ENCODE measurements at regions not wholly inside any gene's neighbourhood (a gene's known extent, or its start where the extent isn't known, plus 50 kb on each side); places are given as distances from the start of the nearest gene placed in this dataset.
A peak's percentile ranks its signal among the peaks of the same experiment; 100 is the strongest.
"Not testable (repeated sequence)": the region's sequence is repeated elsewhere in the genome, so short reads cannot be mapped to it uniquely, and the experiment has no call there.

- H3K9me3 ChIP-seq; intact Hi-C loops (cut with DNase I); H3K27me3 ChIP-seq; H3K27ac ChIP-seq; H3K4me3 ChIP-seq; H3K4me1 ChIP-seq; DNase-seq: not testable (repeated sequence)
- WGBS, 2 donors, result 88% methylated on average over 8 of the region's 11 CpGs; no CpG with 5 or more reads in 1 of the 2 donors
- peaks cover 0 to 89% (median 21%) of the 10 kb centered on the region in 3 donors for H3K36me3 ChIP-seq
These were observed 70.2 kb upstream of the TNK2 start for GRCh38 chr3:195978585-195978984.

GRCh38 chr3:195976876-195977275, 68.5 kb upstream of the TNK2 start:
- H3K27me3 ChIP-seq; H3K4me3 ChIP-seq; H3K9me3 ChIP-seq; H3K4me1 ChIP-seq; intact Hi-C loops (cut with DNase I); H3K27ac ChIP-seq; DNase-seq: not testable (repeated sequence)
- peaks cover 0 to 86% (median 21%) of the 10 kb centered on the region in 3 donors for H3K36me3 ChIP-seq
- no CpG with 5 or more reads among the region's 19 CpGs for WGBS, 2 donors

DNA sequence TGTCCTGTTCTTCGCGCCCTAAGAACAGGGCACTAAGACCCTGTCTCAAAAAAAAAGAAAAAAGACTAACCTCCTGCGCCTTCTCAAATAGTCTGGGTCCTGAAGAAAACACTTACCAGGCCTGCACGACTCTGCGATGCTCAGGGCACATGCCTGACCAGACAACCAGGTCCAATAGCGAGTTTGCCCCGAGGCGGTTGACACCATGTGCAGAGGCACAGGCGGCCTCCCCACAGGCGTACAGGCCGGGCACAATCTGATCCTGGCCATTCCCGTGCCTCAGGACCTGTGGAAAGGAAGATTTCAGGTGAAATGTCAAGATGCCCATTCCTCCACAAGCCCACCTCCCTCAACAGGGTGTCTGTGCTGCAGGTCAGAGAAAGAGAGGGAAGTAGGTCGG, 65.9 kb upstream of the TNK2 start:
- WGBS, 2 donors, result 95% methylated on average over 3 of the region's 13 CpGs; no CpG with 5 or more reads in 1 of the 2 donors
- H3K4me1 ChIP-seq; H3K27me3 ChIP-seq; intact Hi-C loops (cut with DNase I); DNase-seq; H3K4me3 ChIP-seq; H3K9me3 ChIP-seq; H3K27ac ChIP-seq: not testable (repeated sequence)
- peaks cover 0 to 92% (median 31%) of the 10 kb centered on the region in 3 donors for H3K36me3 ChIP-seq

GRCh38 chr3:195970873-195971272, 62.5 kb upstream of the TNK2 start:
- H3K36me3 ChIP-seq, result peaks cover 0 to 85% (median 29%) of the 10 kb centered on the region in 3 donors
- intact Hi-C loops (cut with DNase I), result not testable (repeated sequence)
- 95 to 96% methylated on average over 3 to 9 of the region's 9 CpGs for WGBS, 2 donors

GRCh38 chr3:195969838-195970776, 61.8 kb upstream of the TNK2 start:
- DNase-seq; H3K9me3 ChIP-seq; H3K4me3 ChIP-seq; H3K27ac ChIP-seq; intact Hi-C loops (cut with DNase I); H3K27me3 ChIP-seq; H3K4me1 ChIP-seq: not testable (repeated sequence)
- WGBS, 2 donors, result 80% methylated on average over 7 of the region's 22 CpGs; no CpG with 5 or more reads in 1 of the 2 donors
- peaks cover 0 to 85% (median 29%) of the 10 kb centered on the region in 3 donors for H3K36me3 ChIP-seq

More at GRCh38 chr3:195970873-195971272, 62.5 kb upstream of the TNK2 start:
- not testable (repeated sequence) for H3K9me3 ChIP-seq, H3K4me3 ChIP-seq, H3K4me1 ChIP-seq, H3K27ac ChIP-seq, DNase-seq, H3K27me3 ChIP-seq

DNA sequence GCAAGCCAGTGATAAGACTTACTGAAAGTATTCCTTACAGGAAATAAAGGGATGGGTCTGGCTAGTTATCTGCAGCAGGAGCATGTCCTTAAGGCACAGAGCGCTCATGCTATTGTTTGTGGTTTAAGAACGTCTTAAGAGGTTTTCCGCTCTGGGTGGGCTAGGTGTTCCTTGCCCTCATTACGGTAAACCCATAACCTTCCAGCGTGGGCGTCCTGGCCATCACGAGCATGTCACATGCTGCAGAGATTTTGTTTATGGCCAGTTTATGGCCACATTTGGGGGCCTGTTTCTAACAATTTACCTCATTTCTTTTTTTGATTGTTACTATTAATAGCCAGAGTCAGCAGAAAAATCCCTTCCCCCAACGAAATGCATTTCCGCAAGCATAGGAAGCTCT, 61.0 kb upstream of the TNK2 start:
- WGBS, 2 donors, result 97% methylated on average over 7 of the region's 9 CpGs; no CpG with 5 or more reads in 1 of the 2 donors

GRCh38 chr3:195968104-195968503, 59.8 kb upstream of the TNK2 start:
- H3K4me3 ChIP-seq; H3K4me1 ChIP-seq; intact Hi-C loops (cut with DNase I); H3K27me3 ChIP-seq; H3K9me3 ChIP-seq; H3K27ac ChIP-seq; DNase-seq: not testable (repeated sequence)
- H3K36me3 ChIP-seq, result peaks cover 2 to 85% (median 15%) of the 10 kb centered on the region in 3 donors
- no CpG with 5 or more reads among the region's 10 CpGs for WGBS, 2 donors

More for the DNA sequence above, 61.0 kb upstream of the TNK2 start:
- H3K36me3 ChIP-seq, result peaks cover 2 to 85% (median 22%) of the 10 kb centered on the region in 3 donors
- DNase-seq; intact Hi-C loops (cut with DNase I); H3K4me3 ChIP-seq; H3K9me3 ChIP-seq; H3K27ac ChIP-seq; H3K27me3 ChIP-seq; H3K4me1 ChIP-seq: not testable (repeated sequence)

- H3K36me3 ChIP-seq, result peaks cover 2 to 87% (median 15%) of the 10 kb centered on the region in 3 donors
- WGBS, 2 donors, result no CpG with 5 or more reads among the region's 16 CpGs
These were observed 59.0 kb upstream of the TNK2 start for GRCh38 chr3:195967387-195967720.

DNA sequence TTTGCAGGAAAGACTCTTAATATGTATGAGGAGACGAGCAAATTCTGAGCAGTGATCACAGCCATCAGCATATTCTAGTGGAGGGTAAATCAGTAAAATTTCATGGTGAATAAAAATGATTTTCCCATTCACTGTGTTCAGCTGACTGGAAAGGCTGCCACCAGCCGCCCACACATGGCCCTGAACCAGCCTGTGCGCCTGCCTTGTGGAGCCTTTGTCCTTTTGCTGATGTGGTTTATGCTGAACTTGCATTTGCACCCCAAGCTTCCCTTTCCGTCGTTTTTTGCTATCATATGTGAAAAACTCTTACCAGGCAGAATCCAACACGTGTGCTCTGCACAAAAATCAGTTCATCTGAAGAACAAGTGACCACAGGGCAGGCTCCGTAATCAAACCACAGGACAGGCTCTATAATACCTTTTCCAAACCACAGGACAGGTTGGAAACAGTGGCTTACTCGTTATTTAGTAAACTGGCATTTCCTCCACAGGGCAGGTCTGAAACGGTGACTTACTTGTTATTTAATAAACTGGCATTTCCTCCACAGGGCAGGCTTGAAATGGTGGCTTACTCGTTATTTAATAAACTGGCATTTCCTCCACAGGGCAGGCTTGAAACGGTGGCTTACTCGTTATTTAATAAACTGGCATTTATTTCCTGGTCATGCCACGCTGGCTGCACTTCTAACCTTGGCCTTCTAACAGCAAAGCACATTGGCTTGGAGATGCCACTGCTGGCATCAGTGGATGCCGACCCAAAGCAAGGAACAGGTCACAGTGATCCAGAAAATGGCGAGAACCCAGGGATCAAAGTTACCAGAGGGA, 58.4 kb upstream of the TNK2 start:
- H3K9me3 ChIP-seq; H3K27me3 ChIP-seq; H3K4me1 ChIP-seq; DNase-seq; intact Hi-C loops (cut with DNase I); H3K4me3 ChIP-seq: not testable (repeated sequence)
- WGBS, 2 donors, result 58 to 63% methylated on average over 5 to 12 of the region's 15 CpGs
- H3K36me3 ChIP-seq, result peaks cover 2 to 87% (median 15%) of the 10 kb centered on the region in 3 donors
- peak overlapping the region in 1 of 4 donors; percentile 31 for H3K27ac ChIP-seq

More at GRCh38 chr3:195967387-195967720, 59.0 kb upstream of the TNK2 start:
- H3K4me1 ChIP-seq; intact Hi-C loops (cut with DNase I); H3K9me3 ChIP-seq; H3K27me3 ChIP-seq; H3K27ac ChIP-seq; DNase-seq; H3K4me3 ChIP-seq: not testable (repeated sequence)

GRCh38 chr3:195965217-195965616, 56.9 kb upstream of the TNK2 start:
- H3K9me3 ChIP-seq; H3K4me3 ChIP-seq; H3K27ac ChIP-seq; H3K4me1 ChIP-seq; DNase-seq; H3K27me3 ChIP-seq; intact Hi-C loops (cut with DNase I): not testable (repeated sequence)
- peaks cover 2 to 77% (median 9%) of the 10 kb centered on the region in 3 donors for H3K36me3 ChIP-seq
- WGBS, 2 donors, result 87% methylated on average over 4 of the region's 12 CpGs; no CpG with 5 or more reads in 1 of the 2 donors

DNA sequence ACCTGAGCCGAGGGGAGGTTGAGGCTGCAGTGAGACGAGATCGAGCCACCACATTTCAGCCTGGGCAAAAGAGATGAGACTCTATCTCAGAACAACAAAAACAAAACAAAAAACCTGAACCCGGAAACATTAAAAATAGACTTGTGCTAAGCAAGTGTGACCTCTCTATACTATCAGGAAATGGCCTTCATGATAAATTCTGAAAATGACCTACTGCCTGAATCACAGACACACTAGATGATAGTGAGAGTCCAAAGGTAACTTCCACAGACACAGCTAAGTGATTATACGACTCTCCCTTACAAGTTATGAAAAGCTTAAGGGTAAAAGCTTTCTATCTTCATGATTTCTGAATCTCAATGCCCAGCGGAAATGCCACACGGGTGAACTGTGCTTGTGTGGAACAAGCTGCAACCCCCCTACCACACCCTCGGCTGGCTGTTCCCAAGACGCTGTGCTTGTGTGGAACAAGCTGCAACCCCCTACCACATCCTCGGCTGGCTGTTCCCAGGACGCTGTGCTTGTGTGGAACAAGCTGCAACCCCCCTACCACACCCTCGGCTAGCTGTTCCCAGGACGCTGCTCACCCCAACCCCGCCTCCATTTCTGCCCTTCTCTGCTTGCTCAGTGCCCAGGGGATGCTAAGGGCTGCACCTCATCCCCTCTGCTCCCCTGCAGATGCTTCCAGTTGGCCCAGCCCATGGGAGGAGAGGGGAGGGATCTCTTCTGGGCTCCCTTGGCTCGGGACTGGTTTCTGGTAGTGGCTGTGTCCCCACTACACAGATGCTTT, 56.2 kb upstream of the TNK2 start:
- H3K4me3 ChIP-seq; H3K27me3 ChIP-seq; H3K4me1 ChIP-seq; intact Hi-C loops (cut with DNase I); H3K9me3 ChIP-seq; H3K27ac ChIP-seq; DNase-seq: not testable (repeated sequence)
- peaks cover 2 to 76% (median 3%) of the 10 kb centered on the region in 3 donors for H3K36me3 ChIP-seq
- 87 to 97% methylated on average over 11 of the region's 15 CpGs for WGBS, 2 donors

GRCh38 chr3:195962222-195962621, 53.9 kb upstream of the TNK2 start:
- H3K27me3 ChIP-seq; intact Hi-C loops (cut with DNase I); DNase-seq; H3K9me3 ChIP-seq; H3K27ac ChIP-seq; H3K4me3 ChIP-seq; H3K4me1 ChIP-seq: not testable (repeated sequence)
- H3K36me3 ChIP-seq, result peaks cover 0 to 75% (median 2%) of the 10 kb centered on the region in 3 donors
- 100% methylated on average over 3 of the region's 11 CpGs; no CpG with 5 or more reads in 1 of the 2 donors for WGBS, 2 donors
